GM19468 (cell line): ENCODE measurements at regions not wholly inside any gene's neighbourhood (a gene's known extent, or its start where the extent isn't known, plus 50 kb on each side); places are given as distances from the start of the nearest gene placed in this dataset.

Experiments
- ATAC-seq: cut with Tn5 transposase; IDR thresholded peaks from one replicate; pipeline ENCODE4 v1.9.1; 2021; ENCODE audit warnings: mild to moderate bottlenecking, moderate library complexity, moderate number of reproducible peaks; ENCODE audit not compliant: unreplicated experiment; ENCODE audit errors: extremely low read depth

DNA sequence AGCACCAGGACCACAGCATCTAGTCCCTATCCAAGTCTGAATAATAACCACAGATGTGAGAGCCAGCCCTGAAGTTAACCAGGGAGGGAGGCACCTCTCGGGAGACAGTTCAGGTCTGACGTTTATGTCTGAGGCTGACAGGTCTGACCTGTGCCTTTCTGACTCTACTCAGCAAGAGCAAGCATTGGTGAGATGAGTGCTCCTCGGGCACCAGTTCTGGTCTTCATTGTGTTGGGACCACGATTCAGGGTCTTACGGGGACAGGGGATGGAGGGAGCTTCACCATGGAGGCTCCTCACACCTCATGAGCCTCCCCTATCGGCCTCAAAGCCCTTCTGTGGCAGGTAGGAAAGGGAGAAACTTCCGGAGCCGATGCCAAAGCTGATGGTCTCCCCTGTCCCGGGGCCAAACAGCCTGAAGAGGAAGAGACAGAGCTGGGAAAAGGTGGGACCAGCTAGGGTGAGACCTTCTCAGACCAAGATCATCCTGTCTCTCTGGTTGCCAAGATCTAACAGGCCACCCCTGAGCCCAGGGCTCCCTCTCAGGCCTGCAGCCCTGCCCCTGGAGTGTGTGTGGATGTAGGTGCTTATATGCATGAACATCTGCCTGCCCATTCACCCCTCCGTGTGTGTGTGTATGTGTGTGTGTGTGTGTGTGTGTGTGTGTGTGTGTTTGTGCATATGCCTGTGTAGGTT lies 170.5 kb downstream of the VEGFA start:
- no peak for ATAC-seq

- ATAC-seq, result no peak
These were observed 170.0 kb downstream of the VEGFA start for GRCh38 chr6:43940071-43940392.

GRCh38 chr6:43939281-43940070 lies 169.5 kb downstream of the VEGFA start:
- no peak for ATAC-seq

DNA sequence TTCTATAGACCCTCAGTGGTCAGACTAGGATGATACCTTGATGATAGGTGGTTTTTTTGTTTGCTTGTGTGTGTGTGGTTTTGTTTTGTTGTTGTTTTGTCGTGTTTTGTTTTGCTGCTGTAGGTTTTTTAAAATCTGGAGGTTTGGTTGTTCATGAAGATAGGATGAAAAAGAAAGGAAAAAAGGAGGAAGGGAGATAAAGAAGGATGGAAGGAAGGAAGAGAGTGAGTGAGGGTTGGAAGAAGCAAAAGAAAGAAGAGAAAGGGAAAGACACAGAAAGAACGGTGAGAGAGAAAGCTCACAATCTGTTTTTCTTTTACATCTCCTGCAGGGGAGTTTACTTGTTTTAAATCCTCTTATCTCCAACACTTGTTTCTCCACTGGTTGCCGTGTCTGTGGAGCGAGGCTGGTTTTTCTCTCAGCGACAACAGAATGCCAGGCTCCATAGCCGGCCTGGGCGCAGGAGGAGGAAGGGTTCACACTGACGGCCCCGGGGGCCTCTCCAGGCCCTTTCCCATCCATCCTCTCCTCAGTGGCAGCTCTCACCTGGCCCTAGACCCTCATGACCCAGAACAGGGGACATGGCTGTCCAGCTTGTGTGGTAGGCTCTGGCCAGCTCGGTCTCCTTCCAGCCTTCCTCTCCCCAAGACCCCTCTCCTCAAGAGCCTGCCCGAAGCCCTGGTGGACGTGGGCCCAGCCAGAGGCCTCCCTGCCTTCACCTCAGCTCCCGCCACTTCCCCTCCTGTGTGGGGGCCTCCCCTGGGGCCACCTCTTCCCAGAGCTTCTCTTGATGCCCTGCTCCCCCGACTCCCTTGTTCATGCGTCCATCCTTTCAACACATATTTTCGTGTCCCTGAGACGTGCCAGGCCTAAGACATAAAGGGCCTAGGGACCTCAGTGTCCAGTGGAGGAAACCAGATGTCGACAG lies 168.4 kb downstream of the VEGFA start:
- no peak for ATAC-seq

- ATAC-seq, result no peak
These were observed 167.5 kb downstream of the VEGFA start for GRCh38 chr6:43937236-43938177.

DNA sequence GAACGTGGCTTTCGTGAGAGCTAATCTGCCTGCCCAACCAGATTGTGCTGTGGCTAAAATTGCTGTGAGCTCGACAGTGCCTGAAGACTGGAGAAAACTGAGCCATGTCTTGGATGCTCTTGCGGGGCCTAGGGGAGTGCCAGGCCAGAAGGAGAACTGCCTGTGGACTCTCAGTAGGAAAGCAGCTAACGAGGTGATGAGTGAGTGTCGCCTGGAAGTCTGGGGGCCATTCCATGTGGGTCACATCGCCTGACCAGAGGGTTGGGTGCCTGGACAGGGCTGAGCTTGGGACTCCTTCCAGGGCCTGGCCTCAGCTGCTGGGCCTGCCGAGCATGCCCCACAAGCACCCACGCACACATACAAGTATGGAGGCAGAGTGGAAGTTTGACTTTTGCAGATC lies 166.5 kb downstream of the VEGFA start:
- no peak for ATAC-seq

DNA sequence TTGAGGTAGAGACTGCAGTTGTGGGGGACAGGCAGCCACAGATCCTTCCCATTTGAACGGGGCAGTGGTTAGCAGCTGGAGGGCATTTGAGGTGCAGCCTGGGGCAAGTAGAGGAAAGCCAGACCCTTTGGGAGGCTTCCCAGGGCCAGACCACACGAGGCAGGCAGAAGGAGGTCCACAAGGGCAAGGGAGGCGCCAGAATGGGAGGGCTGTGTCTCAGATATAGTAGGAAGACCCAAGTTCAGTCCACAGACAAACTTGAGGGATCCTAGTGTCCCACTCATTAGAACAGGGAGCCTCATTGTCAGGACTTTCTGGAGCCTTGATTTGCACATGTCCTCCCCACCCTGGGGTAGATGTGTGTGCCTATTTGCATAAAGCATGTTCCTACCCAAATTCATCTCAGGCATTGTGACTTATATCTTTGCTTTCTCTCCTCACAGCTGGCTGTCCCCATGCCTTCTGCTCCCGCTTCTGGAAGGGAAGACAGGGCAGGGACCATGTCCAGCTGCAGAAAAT lies 166.0 kb downstream of the VEGFA start:
- ATAC-seq, result no peak

DNA sequence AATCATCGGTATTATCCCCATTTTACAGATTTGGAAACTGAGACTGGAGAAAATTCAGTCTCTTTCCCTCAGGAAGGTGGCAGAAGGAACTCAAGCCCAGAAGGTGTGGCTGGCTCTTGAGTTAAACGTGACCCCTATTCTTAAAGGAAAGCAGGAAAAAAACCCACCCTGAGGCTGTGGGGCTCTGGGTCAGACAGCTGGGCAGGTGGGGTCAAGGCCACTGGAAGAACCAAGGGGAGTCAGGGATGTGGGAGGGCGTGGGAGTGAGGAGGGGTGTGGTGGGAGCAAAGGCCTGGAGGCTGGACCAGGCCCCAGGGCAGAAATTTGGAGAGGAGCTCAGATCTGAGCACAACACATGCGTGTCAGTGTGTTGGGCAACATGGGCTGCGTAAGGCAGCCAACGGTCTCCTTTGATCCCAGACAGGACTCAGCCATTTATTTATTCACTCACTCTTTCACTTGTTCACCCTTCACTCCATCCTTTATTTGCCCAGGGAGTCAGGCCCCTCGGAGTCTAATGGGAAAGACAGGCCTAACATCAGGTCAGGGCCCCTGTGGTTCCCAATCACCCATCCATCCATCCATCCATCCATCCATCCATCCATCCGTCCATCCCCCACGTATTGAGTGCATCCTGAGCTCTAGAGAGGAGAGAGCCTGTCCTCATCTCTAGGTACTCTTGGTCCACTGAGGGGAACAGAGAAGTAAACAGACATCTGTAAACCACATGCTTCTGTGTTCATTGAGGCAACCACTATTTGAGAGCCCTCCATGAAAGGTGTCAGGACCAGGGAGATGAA lies 165.0 kb downstream of the VEGFA start:
- ATAC-seq, result no peak

DNA sequence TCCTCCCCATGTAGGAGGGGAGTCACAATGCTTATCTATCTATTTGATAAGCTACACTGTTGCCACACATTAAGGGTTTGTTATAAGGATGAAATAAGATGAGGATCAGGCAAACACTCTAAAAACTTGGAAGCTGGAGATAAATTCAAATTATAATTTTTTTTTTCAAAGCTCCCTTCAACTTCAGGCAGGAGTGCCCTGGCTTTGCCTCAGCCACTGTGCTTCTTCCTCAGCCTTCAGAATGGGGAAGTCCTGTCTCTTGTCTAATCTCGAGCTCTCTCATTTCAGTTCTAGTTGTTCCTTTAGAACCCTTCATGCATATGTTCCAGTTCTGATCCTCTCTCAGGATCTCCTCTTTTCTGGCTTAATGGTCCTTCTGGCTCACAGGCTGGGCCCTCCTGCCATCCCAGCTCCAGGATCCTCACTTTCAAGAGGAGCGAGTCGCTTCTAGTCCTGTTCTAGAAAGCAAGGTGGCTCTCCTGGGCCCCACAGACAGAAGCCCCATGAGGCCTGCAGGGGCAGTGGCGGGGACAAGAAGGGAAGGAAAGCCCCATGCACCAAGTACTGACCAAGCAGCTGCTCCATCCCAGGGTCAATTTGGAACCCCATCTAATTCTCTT lies 164.3 kb downstream of the VEGFA start:
- no peak for ATAC-seq

- ATAC-seq, result no peak
These were observed 163.3 kb downstream of the VEGFA start for GRCh38 chr6:43933148-43933885.

DNA sequence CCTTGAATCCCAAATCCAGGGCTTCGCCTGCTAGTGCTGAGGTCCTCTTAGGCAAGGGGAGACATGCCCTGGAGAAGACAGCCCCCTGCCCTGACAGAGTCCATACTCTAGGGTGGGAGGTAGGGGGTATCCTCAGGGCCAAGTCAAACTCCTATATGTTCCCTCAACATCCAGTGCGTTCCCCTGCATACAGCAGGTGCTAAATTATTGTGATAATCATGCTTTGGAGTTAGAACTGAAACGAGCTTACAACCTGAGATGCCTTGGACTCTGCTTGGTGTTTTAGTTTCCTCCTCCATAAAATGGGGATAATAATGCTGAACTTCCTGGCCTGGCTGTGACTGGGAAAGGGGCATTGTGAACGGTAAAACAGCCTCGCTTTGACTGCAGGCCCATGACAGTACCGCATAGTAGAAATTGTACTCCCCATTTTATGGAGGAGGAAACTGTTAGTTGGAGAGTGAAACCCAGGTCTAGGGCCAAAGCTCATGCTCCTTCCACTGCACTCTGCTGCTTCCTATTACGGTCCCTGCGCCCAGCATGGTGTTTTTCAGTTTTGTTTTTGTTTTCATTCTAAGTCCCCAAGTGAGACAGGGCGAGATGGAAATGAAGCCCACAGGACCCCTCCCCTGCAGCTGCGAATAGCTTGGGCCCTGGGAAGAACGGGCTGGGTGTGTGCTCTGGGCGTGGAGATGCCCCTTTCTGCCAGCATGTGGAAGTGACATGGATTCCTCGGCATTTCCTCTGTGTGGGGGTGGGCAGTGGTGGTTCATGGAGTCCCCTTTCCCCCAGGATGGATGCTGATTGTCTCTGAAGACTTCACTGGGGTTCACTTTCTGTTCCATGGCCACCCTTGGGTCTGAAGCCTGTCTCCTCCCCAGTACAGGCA lies 162.5 kb downstream of the VEGFA start:
- ATAC-seq, result no peak

DNA sequence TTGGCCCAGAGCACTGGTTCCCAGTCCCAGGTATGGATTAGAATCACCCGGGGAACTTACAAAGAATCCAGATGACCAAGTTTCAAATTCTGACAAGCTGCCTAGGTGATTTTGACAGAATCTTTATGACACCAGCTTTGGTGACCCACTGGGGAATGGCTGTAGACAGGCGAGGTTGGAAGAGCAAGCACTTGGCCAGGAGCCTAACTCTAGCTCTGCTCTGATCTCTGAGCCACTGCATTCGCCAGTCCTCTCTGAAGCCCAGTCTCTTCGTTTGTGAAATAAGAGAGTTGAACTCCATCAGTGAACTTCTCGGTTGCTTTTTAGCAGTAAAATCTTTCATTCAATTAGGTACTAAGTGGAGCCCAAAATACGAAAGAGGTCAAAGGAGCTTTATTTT lies 161.2 kb downstream of the VEGFA start:
- ATAC-seq, result no peak

DNA sequence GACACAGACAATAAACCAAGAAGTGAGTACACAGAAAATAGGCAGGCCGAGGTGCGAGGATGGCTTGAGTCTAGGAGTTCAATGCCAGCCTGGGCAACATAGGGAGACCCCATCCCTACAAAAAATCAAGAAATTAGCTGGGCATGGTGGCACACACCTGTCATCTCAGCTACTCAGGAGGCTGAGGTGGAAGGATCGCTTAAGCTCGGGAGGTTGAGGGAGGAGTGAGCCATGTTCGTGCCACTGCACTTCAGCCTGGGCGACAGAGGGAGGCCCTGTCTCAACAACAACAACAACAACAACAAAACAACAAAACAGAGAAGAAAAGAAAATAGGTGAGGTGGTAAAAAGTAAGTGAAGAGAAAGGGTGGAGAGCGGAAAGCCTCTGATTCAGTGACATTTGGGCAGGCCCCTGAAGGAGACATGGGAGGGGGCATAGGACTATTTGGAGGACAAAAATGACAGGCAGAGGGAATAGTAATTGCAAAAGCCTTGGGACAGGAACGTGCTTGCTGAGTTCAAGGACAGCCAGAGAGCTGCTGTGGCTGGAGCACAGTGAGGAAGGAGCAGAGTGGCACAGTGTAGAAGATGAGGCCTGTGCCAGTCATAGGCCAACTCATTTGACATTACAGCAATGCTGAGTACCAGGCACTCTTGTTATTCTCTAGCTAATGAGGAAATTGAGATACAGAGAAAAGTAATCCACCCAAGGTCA lies 160.6 kb downstream of the VEGFA start:
- no peak for ATAC-seq

DNA sequence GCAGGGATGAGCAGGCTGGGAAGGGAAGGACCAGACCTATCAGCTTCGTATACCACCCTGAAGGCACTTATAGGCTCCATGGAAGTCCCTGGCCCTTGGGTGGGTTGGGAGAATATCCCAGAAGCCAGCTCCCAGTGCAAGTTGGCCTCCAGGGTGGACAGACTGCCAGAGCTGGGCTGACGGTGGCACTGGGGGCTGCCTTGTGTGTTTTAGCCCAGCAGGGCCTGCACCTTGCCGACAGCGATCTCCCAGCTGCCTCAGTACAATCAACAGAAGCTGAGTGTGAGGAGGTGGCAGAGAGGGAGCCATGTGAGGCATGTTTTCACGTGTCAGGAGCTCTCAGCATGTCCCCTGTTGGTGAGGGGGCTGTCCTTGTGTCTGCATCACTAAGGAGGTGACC lies 159.5 kb downstream of the VEGFA start:
- ATAC-seq, result no peak

DNA sequence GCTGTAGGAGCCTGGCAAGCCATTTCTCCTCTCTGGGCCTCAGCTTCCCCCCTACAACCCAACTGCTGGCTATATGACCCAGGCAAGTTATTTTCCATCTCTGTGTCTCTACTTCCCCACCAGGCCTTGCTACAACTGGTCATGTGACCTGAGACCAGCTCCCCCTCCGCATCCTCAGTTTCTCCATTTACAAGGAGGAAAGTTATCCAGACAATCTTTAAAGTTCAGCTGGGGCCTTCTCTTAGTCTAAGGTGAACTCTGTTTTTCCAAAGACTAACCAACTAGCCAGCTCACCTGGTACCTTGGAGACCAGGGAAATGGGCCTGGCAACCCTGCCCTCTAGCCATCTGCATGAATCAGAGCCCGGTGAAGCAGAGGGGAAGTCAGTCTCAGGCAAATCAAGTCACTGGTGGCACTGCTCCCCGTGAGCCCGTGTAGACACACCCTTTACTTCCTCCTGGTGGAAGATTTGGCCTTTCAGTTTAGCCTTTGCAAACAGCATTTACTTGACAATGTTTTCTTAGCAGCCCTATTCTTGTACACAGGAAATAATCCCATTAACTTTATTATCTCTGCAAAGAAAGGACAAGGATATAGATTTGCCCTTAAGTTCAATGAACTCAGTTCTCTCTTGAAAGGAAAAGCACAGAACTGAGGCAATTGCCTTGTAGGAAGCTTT lies 157.7 kb downstream of the VEGFA start:
- ATAC-seq, result no peak
